Ovary (tissue), 7 donors: ENCODE measurements at regions not wholly inside any gene's neighbourhood (a gene's known extent, or its start where the extent isn't known, plus 50 kb on each side); places are given as distances from the start of the nearest gene placed in this dataset.

Source experiments
- DNase-seq, 5 donors: peaks; one replicate each; pipeline ENCODE4 v3.0.0-alpha.2; 2019 to 2020
- H3K27ac ChIP-seq, 2 donors: fragments of 200-600 bp; one replicate each; pipeline versions ENCODE4 v1.5.1 to v1.8.0; 2019 to 2022
- H3K27me3 ChIP-seq: fragments of 200-600 bp; one replicate; pipeline ENCODE4 v1.8.0; 2022
- H3K36me3 ChIP-seq: fragments of 200-600 bp; sonication (generic); one replicate; pipeline ENCODE4 v1.5.1; 2019
- H3K4me1 ChIP-seq: one replicate; pipeline ENCODE4 v1.8.1; 2013; ENCODE audit warnings: mild to moderate bottlenecking, moderate library complexity; ENCODE audit not compliant: insufficient read depth
- H3K4me3 ChIP-seq: fragments of 200-600 bp; sonication (generic); one replicate; pipeline ENCODE4 v1.5.1; 2017
- H3K9me3 ChIP-seq, 2 donors: fragments of 200-600 bp in 1 of 2; sonication (generic) in 1 of 2; one replicate each; pipeline versions ENCODE4 v1.5.1 to v1.8.1; 2013 to 2019; ENCODE audit warnings: mild to moderate bottlenecking in 1 of 2, moderate library complexity in 1 of 2
- EP300 ChIP-seq: sonication (generic); formaldehyde crosslinking; IDR thresholded peaks from one replicate; pipeline ENCODE4 v1.6.1; 2017; ENCODE audit warnings: antibody characterized with exemption
- POLR2A ChIP-seq: fragments of 450-650 bp; IDR thresholded peaks from one replicate; pipeline ENCODE4 v1.6.1; 2017; ENCODE audit warnings: antibody characterized with exemption, mild to moderate bottlenecking, moderate library complexity
- WGBS, 3 donors: extraction: QIAGEN DNeasy Blood & Tissue Kit in 1 of 3; methylation state at CpG; one replicate each; pipeline versions ENCODE4 v1.1.5 to v1.1.7; 2013 to 2017; 5-methylcytosine and 5-hydroxymethylcytosine counted together
- intact Hi-C, 4 donors: fragments of 100-400 bp; cut with DNase I; formaldehyde crosslinking; loops; one replicate each; pipeline versions ENCODE4 v1.11.0 to v1.15.1; 2022 to 2023
- TF ChIP-seq, protein P1 (sequence below), 3 donors: fragments of 450-650 bp in 2 of 3; fragments of 200-600 bp in 1 of 3; IDR thresholded peaks; one replicate each; pipeline versions ENCODE4 v1.5.1 to v1.8.0; 2016 to 2022; ENCODE audit warnings: antibody characterized with exemption in 3 of 3, mild to moderate bottlenecking in 1 of 3
- donor health status: DM: no; HTN: no; CAD: no; lungs with moderate emphysema.
- donor health status: DM: no; HTN: no; CAD: no.
- donor health status: Bipolar disorder and iron deficiency.
- donor health status: DM: no; HTN: no; CAD: no.
- donor health status: DM: yes; HTN: yes; CAD: no.

DNA sequence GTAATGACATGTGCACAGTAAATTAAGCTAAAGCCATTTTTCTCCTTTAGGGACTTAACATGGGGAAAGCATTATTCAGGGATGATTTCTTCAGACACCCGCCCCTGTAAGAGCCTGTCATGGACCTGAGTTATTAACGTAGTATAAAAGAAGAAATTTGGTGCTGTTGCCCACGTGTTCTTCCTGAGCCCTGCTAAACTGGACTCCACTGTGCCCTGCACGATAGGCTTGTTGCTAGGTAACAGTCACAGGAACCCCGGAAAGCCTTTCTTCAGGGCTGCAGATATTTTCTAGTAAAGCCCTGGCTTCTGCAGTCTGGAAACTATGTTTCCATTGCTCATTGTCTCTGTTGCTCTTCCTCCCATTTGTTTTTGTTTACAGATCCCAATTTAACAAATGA is 157.9 kb downstream of the LRRC30 start:
- intact Hi-C loops = no loop called here
- H3K4me1 ChIP-seq = no peaks in the 10 kb centered on the region
- no peak for DNase-seq
- TF ChIP-seq POLR2A (no peak), EP300 (no peak)
- TF ChIP-seq, protein P1, sequence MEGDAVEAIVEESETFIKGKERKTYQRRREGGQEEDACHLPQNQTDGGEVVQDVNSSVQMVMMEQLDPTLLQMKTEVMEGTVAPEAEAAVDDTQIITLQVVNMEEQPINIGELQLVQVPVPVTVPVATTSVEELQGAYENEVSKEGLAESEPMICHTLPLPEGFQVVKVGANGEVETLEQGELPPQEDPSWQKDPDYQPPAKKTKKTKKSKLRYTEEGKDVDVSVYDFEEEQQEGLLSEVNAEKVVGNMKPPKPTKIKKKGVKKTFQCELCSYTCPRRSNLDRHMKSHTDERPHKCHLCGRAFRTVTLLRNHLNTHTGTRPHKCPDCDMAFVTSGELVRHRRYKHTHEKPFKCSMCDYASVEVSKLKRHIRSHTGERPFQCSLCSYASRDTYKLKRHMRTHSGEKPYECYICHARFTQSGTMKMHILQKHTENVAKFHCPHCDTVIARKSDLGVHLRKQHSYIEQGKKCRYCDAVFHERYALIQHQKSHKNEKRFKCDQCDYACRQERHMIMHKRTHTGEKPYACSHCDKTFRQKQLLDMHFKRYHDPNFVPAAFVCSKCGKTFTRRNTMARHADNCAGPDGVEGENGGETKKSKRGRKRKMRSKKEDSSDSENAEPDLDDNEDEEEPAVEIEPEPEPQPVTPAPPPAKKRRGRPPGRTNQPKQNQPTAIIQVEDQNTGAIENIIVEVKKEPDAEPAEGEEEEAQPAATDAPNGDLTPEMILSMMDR (IDR thresholded peaks at IDR 0.05) = no peak
- 30 to 39% (median 34%) methylated on average over 5 of the region's 5 CpGs for WGBS, 3 donors
- no peaks in the 10 kb centered on the region for H3K36me3 ChIP-seq
- H3K4me3 ChIP-seq = no peak overlapping the region
- no peaks in the 10 kb centered on the region for H3K27me3 ChIP-seq
- H3K27ac ChIP-seq = no peak overlapping the region
- H3K9me3 ChIP-seq = no peaks in the 10 kb centered on the region

DNA sequence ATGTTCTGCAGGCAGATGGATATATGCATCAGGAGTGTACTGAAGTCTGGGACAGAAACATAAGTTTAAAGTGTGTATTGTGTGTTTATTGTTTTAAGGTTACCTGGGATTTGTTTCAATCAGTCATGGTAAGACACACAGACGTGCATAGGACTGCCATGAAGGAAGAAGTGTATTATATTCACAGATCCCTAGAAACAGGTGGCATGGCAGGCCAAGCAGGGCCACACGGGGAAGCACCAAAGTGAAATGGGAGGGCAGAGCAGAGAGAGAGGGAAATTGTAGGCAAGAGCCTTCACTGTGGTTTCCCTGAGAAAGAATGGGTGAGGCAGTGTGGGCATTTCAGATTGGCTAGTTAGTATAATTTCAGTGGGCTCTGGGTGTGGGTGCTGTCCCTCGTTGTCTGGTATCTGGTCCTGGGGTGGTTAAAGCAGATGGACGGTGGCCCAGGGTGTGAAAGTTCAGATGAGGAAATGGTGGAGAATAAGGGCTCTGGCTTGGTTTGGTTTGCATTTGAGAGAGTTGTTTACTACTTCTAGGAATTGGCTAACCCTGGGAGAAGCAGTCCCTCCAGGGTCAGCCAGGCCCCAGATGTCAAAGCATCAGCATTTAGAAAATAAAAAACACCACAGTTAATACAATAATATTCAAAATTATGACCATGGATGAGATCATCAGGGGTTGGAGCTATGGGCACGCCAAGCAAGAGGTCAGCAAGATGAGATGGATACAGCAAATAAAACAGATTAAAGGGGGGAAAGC is 160.0 kb downstream of the LRRC30 start:
- Histone ChIP-seq H3K4me3 (no peak overlapping the region), H3K27me3 (no peaks in the 10 kb centered on the region), H3K27ac (no peak overlapping the region), H3K36me3 (no peaks in the 10 kb centered on the region), H3K9me3 (no peaks in the 10 kb centered on the region), H3K4me1 (no peaks in the 10 kb centered on the region)
- WGBS, 3 donors = 76% methylated on average over 5 of the region's 5 CpGs
- intact Hi-C loops = no loop called here
- no peak for DNase-seq
- TF ChIP-seq, protein P1 (IDR thresholded peaks at IDR 0.05) = no peak
- TF ChIP-seq EP300 (no peak), POLR2A (no peak)

DNA sequence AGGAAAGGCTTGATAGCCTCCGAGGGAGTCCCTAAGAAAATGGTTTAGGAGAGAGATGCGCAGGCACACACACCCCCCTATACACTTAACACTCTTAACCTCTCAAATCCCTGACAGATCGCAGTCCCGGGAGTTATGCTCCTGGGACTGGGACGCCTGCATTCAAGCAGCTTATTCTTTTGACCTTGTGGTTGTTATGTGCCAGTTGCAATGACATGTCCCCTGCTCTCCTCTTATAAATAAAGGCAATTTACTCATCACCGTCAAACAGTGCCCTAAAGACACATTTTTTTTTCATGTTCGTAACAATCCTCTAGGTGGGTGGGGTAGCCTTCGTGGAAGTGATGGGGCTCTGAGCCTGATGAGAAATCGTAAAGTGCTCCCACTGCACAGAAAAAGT is 162.2 kb downstream of the LRRC30 start:
- Histone ChIP-seq H3K27me3 (no peaks in the 10 kb centered on the region), H3K4me1 (no peaks in the 10 kb centered on the region), H3K27ac (no peak overlapping the region), H3K36me3 (no peaks in the 10 kb centered on the region), H3K9me3 (no peaks in the 10 kb centered on the region), H3K4me3 (no peak overlapping the region)
- intact Hi-C loops = no loop called here
- no peak for DNase-seq
- WGBS, 3 donors = 79 to 82% (median 79%) methylated on average over 9 of the region's 9 CpGs
- TF ChIP-seq POLR2A = no peak
- no peak for TF ChIP-seq EP300
- TF ChIP-seq, protein P1 (IDR thresholded peaks at IDR 0.05) = no peak

DNA sequence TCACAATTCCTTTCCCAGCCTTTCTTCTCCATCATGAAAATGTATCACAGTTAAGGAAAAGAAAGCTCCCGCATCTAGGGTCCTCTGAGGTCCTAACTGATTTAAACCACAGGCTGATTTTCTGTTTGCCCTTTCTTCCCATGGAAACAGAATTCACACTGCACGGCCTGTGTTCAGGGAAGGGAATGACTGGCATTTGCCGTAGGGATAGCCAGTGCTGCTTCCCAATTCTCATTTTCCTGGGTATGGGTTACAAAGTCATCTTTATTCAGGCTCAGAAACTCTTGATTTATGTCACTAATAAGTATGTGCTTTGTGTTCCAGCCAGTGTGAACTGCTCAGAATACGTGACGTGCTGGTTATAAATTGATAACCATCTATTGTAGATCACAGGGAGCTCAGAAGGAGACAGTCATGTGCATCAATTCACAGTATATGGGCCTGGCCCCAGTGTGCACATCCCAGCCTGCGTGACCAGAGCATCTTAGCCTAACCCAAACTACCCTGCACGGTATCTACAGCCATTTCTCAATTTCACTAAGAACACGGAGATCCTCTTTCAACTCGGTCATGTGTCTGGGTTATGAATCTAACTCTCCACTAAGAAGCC is 163.3 kb downstream of the LRRC30 start:
- no peaks in the 10 kb centered on the region for H3K9me3 ChIP-seq
- no peak overlapping the region for H3K27ac ChIP-seq
- WGBS, 3 donors = 76 to 80% (median 79%) methylated on average over 9 of the region's 9 CpGs
- no peak overlapping the region for H3K4me3 ChIP-seq
- TF ChIP-seq EP300 = no peak
- TF ChIP-seq, protein P1 (IDR thresholded peaks at IDR 0.05) = no peak
- TF ChIP-seq POLR2A = no peak
- H3K36me3 ChIP-seq = no peaks in the 10 kb centered on the region
- intact Hi-C loops = no loop called here
- DNase-seq = no peak
- no peaks in the 10 kb centered on the region for H3K27me3 ChIP-seq
- no peaks in the 10 kb centered on the region for H3K4me1 ChIP-seq
